HS-5 (cell line): ENCODE measurements at regions not wholly inside any gene's neighbourhood (a gene's known extent, or its start where the extent isn't known, plus 50 kb on each side); places are given as distances from the start of the nearest gene placed in this dataset.
"Not testable (repeated sequence)": the region's sequence is repeated elsewhere in the genome, so short reads cannot be mapped to it uniquely, and the experiment has no call there.

Experiments
- DNase-seq: peaks from one replicate; pipeline ENCODE4 v3.0.0-alpha.2; 2012; ENCODE audit warnings: low read depth

DNA sequence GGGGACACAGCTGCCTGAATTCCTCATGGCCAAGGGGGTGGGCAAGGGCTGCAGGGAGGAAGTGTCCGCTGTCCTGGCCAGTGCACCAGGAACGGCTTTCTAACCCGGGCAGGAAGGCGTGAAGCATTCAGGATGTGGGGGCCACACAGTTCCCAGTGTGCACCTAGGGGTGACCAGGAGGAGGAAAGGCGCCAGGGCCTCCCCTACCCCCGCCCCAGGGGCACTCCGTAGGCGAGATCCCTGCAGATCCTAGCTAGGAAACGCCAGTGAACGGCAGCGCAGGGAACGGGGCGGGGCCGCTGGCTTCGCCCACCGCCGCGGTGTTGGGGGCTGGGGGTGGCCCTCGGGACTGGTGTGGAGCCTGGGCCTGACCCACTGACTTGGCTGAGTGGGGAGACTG is 199.6 kb downstream of the USP22 start:
- DNase-seq = not testable (repeated sequence)

GRCh38 chr17:20843799-20844553 is 198.8 kb downstream of the USP22 start:
- not testable (repeated sequence) for DNase-seq

DNA sequence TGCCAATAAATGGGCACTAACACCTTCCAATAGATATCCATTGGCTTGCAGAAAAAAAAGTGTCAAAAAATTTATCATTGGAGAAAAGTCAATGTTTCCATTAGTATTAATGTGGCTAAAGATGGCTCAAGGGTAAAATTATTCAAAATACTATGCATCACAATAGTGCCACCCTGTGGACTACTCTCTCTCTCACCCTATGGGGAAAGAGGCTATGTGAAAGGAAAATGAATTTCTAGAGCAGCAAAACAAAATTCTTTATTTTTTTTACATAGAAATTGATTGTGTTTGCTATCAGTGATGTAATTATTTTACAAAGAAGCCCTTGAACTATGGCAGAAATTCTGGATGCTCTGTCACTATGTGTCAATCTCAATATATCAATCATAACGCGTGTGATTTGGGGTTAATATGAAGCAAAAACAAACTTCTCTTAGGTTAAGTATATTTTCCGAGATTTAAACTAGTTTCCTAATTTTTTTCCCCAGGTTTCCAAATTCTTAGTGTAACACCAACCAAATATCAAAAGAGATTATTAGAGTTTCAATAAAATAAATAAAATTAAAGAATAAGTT is 193.9 kb downstream of the USP22 start:
- not testable (repeated sequence) for DNase-seq

GRCh38 chr17:20851591-20852238 is 191.1 kb downstream of the USP22 start:
- DNase-seq = not testable (repeated sequence)

DNA sequence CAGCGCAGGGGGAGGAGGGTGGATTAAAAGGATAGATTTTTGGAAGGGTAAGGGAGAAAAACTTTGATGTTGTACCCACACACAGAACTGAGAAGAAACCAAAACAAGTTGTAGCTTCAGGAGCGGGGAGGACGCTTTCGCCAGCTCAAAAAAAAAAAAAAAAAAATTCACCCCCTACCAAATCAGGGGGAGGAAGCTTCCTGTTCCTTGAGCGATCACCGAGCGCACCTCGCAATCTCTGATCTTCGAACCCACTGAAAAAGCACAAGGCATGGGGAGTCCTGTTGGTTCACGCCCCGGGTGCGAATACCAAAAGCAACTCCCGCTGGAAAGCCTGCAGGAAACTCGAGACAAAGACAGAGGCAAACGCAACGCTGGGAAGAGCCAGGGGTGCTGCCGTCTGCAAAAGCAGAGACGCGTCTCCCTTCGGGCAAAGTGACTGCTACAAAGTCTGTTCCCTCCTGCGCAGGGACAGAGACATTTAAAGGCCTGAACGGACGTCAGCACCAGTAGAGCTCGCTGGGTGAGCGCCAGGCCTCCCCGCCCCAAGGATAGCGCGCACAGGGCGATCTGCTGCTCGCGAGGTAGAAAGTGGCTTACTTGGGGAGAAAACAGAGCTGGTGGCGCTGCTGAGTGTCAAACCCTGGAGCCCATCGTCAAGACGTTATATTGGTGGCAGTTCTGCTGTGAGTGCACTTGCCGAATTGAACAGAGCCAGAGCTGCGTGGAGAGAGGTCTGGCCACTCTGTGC is 190.4 kb downstream of the USP22 start:
- no peak for DNase-seq

GRCh38 chr17:20852990-20853370 is 189.8 kb downstream of the USP22 start:
- no peak for DNase-seq

DNA sequence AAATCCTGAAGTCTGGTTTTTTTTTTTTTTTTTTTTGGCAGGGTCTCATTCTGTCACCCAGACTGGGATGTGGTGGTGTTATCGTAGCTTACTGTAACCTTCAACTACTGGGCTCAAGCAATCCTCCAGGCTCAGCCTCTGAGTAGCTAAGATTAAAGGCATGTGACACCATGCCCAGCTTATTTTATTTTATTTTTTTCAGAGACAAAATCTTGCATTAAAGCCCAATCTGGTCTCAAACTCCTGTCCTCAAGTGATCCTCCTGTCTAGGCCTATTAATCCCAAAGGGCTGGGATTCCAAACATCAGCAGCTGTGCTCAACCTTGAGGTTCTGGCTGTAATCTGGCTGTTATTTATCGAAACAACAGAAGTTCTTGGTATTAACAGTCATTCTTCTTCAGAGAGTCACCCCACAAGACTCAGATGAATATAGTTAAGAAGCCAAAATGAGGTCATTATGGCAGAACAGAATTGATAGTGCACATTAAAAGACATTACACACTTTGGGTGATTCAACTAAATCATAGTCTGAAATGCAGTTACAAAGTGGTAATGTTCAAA is 186.8 kb downstream of the USP22 start:
- not testable (repeated sequence) for DNase-seq

- not testable (repeated sequence) for DNase-seq
Observed at GRCh38 chr17:20866444-20867209, 176.2 kb downstream of the USP22 start.

DNA sequence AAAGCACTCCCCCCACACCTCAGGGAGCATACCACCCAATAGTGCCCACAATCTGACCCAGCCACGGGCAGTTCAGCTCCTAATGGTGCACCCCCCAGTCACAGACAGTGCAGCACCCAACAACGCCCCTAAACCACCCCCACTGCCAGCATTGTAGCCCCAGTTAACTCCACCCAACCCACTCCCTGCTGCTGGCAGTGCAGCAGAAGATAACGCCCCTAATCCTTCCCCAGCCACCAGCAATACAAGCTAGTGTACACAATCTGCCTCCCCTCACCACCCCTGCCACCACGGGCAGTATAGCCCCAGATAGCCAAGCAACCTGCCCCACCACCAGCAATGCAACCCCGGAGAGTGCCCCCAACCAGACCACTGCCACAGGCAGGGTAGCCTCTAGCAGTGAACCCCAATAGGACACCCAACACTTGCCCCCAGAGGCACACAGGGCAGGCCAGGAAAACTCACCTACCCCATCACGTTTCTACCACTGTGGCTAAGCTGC is 175.3 kb downstream of the USP22 start:
- not testable (repeated sequence) for DNase-seq

GRCh38 chr17:20867938-20868661 is 174.7 kb downstream of the USP22 start:
- DNase-seq = not testable (repeated sequence)

DNA sequence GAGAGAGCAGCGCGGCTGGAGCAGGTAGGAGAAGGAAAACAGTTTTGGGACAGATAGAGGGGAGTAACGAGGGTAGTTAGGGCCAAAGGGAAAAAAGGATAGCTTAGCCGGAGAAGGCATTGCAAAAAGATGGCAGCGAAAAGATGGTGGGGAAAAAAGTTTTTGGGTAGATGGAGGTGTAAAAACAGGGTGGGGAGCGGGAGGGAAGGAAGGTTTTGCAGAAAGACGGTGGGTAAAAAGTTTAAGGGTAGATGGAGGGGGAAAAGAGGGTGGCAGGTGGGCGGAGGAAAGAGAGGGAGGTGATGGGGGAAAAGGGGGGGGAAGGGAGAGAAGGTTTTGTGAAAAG is 174.2 kb downstream of the USP22 start:
- not testable (repeated sequence) for DNase-seq

- not testable (repeated sequence) for DNase-seq
Observed at GRCh38 chr17:20873173-20873572, 169.6 kb downstream of the USP22 start.

GRCh38 chr17:20873688-20874328 is 169.0 kb downstream of the USP22 start:
- not testable (repeated sequence) for DNase-seq

DNA sequence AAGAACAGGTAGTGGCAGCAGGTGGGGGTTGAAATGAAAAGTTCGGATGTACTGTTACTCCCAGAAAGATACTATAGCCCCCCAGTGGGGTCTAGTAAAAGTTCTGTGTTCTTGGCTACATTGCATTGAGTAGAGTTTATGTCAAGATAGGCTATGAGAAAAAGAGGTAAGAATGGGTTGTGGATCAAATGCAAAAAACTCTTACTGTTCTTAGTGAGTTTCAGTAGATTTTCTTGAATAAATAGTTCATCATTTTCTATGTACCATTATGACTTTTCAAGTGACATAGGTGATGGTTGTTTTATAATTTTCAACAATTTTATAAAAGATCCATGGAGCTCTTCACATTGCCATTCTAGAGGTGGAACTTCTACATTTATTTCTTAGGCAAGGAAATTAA is 165.4 kb downstream of the USP22 start:
- not testable (repeated sequence) for DNase-seq

GRCh38 chr17:20890338-20890737 is 152.5 kb downstream of the USP22 start:
- no peak for DNase-seq

DNA sequence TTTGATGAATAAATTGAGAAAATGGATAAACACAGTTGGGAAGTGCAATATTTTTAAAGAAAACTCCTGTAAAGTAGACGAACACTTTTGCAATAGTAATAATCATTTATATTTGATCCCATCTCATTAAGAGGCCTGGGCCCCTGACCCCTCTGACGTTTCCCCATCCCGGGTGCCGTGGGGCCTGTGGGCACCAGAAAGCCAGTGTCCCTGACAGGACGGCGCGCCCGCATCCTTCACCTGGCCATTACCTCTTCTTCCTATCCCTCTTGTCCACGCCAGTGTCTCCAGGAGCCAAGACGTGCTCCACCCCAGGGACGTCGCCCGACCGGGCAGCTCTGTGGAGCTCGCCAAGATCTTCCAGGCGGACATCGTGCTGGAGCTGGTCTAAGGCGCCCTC is 147.4 kb downstream of the USP22 start:
- not testable (repeated sequence) for DNase-seq

DNA sequence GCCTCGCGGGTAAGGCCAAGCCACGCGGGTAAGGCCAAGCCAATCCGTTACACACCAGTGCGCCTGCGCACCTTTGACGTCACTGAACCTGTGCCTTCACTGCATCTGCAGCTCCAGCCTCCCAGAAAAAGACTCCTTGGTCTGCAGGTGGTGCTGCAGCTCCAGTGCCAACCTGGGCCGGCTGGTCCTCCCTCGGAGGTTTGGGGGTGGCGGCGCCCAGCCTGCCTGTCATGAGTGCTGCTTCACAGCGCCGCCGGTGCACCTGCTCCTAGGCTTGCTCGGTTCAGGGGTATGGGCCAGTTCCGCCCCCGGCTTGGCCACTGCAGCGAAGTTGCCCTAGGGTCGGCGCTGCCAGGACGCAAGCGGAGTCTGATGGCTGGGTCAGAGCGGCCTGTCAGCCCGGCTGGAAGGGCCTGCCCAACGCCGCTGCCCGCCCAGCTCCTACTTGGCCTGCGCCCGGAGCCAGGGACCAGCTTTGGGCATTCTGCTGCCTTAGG is 146.6 kb downstream of the USP22 start:
- no peak for DNase-seq

DNA sequence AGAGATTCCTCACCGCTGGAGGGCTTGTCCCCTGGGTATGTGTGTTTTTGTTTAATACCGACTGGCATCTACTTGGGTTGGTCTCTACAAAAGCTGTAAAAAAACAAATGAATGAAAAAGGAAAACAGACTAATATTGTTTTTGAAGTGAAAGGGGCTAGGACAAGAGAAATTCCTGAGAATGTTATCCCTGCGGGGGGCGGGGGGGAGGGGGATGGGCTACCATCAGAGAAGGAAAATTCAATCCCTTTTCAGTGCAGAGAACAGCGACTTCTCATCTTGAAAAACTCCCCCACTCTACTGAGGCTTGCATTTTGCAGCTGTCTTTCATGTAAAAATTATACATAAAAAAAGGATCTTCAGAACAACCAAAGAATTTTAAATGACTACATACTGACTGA is 144.1 kb downstream of the USP22 start:
- DNase-seq = not testable (repeated sequence)

DNA sequence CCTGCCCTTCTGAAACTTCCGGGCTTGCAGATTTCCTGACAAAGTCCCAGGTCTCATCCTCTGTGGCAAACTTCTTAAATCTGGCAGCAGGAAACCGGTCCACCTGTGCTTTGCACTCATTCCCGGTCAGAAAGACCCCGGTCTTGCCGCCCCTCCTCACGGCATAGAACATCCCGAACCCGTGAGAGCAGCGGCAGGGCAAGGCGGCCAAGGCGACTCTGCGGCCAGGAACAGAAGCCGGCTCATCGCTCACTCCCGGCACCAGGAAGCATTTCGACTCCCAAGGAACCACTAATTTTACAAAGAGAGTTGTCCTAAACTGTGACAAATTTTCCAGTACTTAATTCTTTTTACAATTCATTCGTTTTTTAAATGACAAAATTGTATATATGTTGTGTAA is 140.3 kb downstream of the USP22 start:
- DNase-seq = not testable (repeated sequence)

GRCh38 chr17:20903549-20903948 is 139.3 kb downstream of the USP22 start:
- DNase-seq = not testable (repeated sequence)
